Activated CD8-positive, alpha-beta memory T cell treated with anti-CD3 and anti-CD28 coated beads, Interleukin-2, amount 50 U/mL, for 24 hours (primary cell): ENCODE measurements at regions not wholly inside any gene's neighbourhood (a gene's known extent, or its start where the extent isn't known, plus 50 kb on each side); places are given as distances from the start of the nearest gene placed in this dataset.
"Not testable (repeated sequence)": the region's sequence is repeated elsewhere in the genome, so short reads cannot be mapped to it uniquely, and the experiment has no call there.

Source experiments
- DNase-seq: peaks from one replicate; pipeline ENCODE4 v3.0.0-alpha.2; 2020; ENCODE audit errors: extremely low read depth

DNA sequence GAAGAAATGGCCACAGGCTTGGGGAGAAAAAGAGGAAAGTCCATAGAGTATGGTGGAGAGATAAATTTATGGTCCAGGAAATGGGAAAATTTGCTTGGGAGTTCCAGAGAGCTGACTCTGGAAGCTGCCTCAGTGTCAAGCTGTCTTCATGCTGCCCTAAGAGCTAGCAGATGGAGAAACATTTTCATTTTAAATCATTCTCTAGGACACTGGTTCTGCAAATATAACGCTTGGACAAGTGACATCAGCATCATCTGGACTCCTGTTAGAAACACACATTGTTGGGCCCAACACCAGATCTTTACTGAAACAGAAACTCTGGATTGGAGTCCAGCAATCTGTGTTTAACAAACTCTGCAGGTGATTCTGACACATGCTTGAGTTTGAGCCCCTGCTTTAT, 592.0 kb upstream of the KLF12 start:
- DNase-seq = no peak

DNA sequence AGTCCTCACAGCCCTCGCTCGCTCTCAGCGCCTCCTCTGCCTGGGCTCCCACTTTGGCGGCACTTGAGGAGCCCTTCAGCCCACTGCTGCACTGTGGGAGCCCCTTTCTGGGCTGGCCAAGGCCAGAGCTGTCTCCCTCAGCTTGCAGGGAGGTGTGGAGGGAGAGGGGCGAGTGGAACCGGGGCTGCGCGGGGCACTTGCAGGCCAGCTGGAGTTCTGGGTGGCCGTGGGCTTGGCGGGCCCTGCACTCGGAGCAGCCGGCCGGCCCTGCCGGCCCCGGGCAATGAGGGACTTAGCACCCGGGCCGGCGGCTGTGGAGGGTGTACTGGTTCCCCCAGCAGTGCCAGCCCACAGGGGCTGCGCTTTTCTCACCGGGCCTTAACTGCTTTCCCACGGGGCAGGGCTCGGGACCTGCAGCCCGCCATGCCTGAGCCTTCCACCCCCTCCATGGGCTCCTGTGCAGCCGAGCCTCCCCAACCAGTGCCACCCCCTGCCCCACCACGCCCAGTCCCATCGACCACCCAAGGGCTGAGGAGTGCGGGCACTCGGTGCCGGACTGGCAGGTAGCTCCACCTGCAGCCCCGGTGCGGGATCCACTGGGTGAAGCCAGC, 584.1 kb upstream of the KLF12 start:
- not testable (repeated sequence) for DNase-seq

DNA sequence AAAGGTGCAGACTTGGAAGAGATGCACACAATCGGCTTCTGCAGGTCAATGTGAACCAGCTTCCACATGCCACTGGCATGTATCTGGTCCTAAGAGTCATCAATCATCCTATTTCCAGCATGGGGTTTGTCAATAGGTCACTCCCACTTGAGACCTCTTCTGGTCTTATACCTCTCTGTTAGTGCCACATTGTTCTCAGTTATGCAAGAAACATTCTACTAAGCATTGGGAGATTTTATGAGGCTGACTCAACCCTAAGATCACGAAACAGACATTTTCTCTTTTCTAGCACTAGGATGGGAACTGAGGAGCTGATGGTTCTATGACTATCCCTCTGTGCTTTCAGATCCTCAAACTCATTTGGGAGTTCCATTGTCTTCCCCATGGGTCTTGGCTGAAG, 581.5 kb upstream of the KLF12 start:
- DNase-seq = no peak

DNA sequence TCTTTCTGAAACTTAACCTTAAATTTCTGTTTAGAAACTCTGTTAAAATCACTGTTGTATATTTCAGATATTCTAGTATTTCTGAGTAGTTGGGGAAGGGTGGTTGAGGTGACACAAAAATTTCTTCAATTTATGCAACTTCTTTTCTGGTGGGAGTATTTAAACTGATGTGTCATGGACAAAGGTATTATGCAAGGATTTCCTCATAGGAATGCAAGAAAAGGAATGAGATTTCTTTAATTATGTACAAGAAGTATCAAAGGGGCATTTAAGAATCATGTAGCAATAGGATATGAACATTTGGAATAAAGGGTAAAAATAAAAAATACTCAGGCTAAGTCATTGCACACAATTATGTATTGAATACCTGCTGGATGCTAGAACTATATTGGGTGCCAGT, 575.8 kb upstream of the KLF12 start:
- DNase-seq = no peak

DNA sequence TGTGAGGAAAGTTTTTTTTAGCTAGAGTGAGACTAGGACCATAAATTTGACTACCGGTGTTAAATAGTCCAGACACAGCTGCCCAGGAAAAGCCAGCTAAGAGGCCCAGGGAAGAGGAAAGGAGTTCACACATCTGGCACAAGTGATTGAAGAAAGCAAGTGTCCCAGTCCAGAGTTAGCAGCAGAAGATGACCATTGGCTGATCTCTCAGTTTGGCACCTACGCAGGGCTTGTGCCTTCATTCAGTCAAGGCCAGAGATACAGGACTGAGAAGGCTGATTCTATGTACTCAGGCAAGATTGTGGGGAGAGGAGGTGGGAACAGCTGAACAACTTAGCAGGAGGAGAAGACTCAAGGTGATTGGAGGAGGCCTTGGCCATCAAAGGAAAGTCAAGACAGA, 575.0 kb upstream of the KLF12 start:
- no peak for DNase-seq

DNA sequence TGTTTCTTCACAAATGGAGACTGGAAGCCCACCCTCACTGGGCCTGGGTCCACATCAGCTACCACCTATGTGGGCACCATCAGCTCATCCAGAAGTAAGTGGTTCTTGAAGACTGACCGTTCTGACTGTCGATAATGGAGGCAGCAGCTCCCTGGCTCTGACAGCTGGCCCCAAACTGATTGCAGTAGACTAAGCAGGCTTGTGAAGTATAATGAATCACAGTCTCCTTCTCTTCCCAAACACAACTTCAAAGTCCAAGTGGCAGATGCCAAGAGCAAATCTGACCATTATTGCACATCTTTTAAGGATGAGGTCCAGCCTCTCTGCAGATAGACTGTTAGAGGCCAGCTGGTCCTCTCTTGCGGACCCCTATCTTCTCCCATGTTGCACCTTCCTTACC, 574.4 kb upstream of the KLF12 start:
- no peak for DNase-seq

DNA sequence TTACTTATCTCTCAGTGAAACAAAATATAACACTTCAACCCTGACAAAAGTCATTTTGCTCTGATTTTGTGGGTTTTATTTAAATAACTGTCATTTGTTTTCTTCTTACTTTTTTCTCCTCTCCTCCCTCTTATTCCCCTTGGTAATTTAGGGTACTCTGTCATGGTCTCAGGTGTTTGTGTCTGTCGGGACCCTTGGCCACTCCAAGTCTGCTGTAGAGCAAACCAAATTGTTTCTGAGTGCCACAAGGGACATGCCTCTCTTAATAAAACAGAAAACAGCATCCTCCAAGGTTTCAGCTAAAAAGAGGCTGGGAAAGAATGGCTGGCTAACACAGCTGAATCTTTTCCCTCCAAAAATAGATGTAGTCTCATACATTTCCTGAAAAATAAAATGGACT, 573.1 kb upstream of the KLF12 start:
- no peak for DNase-seq

DNA sequence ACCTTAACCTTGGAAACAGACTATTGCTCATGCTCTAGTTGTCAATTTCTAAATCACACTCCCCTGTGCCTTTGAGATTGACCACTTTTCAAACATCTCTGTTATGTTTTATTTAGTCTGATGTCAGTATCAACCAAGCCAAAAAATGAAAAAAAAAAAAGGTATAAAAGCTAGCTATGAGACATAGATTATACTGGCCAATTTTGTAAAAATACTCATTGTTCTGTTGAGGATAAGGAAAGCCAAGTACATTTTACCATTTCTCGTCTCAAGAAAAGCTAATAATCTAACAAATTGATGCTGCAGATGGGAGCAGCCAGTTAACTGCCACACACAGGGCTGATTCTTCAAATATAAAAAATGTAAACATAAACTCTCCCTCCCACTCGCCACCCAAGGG, 572.6 kb upstream of the KLF12 start:
- DNase-seq = no peak

DNA sequence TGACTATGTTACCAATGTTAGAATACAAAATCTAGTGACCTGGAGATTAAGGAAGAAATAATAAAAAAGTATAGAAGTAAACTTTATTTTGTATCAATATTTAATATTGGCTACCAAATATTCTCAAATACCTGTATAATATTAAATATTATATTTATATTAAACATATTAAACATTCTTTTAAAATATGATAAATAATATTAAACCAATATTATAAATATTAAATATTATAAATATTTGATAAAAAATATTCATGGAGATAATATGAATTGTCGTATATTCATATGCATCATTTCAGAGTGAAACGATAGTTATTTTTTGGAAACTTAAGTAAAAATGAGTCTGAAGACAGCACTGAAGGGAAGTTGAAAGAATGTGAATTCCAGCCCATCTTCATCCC, 571.2 kb upstream of the KLF12 start:
- no peak for DNase-seq

DNA sequence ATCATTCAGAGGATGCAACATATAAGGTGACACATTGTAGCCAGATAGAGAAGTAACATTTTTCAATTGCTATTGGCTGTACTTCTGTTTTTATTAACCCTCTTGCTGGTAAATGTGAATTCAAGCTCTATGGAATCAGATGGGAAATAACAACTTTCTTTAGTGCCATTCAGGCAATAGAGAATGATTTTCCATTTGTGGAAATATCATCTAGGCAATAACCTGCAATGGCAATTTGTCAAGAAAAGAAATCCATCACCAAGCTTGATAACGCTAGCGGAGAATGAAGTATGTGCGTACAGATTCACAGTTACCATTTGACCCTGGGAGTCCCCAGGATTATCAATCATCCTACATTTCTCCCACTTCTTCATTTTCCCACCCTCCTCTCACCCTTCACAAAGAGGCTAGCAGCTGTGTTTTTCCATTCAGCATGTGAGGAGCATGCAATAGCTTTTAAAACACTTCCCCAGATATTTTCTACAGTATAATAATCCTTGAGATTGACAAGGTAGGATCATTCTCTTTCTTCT, 569.7 kb upstream of the KLF12 start:
- no peak for DNase-seq

DNA sequence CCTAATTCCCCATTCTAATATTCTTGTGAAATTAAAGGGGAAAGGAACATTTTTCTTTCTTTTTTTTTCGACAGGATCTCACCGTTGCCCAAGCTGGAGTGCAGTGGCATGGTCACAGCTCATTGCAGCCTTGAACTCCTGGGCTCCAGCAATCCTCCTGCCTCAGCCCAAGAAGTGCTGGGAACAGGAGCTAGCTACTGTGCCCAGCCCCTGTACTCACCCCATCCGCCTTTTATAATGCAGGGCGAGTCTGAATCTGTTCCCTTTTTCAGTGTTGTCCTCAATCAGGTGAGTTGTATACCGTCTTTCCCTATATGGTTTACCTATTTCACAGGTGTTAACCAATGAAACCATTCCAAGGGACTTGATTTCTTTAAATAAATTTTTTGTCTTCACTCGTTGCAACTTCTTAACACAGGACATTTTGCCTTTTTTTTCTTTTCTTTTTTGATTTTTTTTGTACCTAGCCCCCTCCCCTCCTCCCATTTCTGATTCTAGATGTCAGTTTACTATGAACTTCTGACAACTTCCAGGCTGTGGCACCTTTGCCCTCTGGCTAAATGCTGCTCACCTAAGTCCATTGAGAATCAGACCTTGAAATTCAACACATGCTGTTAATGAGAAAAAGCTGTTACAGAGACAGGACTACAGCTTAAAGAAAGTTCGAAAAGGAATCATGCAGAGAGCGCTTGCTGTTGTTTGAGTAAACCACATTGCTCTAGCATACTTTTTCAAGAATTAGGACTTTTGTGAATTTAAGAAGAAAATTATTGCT, 562.1 kb upstream of the KLF12 start:
- no peak for DNase-seq

DNA sequence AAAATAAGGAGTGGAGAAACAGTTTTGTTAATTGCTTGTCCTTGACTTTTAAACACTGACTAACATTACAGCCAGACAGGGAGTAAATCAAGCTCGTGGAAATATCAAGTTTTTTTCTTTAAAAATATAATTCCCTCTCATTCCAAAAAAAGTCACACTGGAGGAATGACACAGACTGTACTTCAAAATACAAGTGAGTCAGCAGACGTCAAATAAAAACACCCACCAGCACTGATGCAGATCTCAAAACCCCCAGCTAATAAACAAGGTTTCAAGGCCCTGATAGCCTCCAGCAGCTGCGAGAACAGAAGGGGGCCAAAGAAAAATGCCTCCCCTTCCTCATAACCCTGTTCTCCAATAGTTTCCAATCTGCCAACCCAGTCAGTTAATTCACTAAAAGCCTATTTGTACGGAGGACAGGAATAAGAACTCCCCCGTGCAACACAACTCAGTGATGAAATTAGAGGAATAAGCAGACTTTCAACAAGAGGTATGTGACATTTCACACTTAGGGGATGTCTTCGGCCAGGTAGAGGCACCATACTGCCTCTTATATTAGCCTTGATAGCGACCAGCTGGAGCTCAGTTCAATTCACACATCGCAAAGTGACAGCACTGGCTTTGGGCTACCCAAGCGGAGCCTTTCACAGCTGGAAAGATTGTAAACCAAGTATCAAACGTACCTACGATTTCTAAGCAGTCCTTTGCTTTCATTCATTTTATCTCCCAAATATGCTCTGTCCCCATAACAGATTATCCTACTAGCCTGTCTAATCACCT, 561.0 kb upstream of the KLF12 start:
- DNase-seq = no peak

DNA sequence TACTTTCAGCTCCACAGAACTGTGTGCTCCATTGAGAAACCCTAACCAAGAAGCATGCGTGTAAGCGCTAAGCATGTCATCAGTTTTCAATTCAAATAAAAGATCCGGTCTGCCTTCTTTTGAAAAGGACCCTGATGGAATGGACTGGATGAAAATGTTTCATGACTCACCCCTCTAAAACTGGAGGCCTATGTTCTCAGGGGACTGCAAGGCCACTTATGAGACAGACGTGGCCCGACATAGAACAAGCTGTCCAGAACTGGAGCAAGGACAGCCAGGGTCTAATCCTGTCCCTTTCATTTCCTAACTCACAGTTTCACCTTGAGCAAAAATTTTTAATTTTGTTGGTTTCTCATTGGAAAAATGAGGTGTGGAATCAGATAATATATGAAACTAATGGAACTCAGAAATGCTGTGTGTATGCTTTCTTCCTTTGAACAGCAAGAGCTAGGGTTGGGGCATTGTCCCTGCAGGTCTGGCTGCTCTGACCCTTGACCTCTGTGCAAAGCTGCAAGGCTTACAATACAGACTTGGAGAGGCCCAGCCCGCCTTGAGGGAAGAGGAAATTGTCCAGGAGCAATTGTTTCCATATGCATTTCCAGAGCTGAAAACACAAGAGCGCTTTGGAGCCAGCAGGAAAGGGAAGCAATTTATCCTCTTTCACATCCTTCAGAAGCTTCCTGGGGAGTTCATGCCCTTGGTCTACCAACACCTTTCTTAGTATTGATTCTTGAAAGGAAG, 553.4 kb upstream of the KLF12 start:
- DNase-seq = no peak

DNA sequence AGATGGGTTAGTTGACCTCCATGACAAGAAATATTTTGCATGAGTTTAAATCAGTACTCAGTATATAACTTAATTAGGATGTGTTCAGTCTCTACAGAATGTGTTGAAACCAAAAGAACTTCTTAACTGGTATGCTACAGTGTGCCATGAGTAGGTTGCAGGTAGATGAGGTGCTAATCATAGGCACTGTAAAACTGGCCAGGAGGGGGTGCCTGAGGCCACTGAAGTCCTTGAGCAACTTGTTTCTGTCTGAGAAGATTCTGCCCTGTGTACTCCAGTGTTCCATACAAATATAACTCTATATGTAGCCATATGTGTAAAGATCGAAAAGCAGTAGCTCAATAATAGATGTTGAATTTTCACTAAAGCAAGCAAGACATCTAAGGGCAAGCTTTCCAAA, 549.2 kb upstream of the KLF12 start:
- DNase-seq = no peak

DNA sequence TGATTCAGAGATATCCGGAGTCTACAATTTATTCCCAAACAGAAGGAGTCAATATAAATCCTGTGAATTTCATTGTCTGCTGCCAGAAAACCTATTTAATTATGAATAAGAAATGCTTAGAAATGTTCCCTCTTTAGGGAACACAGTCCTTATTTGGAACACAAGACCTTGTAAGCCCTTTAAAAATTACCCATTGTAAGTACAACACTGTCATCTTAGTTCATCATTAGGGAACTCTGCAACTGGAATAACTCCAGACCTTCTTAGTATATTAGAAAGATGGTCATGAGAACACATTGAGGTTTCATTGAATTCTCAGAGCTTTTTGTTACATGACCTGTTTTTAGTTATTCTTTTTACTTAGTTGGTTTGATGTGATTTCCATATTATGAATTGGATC, 548.5 kb upstream of the KLF12 start:
- DNase-seq = no peak

DNA sequence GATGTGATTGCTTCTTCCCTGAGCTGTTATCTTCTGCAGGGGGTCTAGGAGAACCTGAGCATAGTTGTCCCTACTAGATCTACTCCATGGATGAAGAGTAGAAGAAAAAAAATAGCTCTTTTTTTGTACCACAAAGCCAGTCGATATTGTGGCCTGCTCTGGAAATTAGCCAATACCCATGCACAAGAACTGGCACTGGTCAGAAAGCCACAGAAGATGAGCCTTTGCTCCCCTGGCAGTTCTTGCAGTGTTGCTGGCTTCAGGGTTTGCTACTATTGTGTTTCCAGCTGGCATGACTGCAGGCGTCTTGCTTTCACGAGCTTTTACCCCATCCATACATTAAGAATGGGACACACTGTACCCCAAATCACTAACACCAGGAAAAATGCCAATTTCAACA, 547.7 kb upstream of the KLF12 start:
- no peak for DNase-seq

DNA sequence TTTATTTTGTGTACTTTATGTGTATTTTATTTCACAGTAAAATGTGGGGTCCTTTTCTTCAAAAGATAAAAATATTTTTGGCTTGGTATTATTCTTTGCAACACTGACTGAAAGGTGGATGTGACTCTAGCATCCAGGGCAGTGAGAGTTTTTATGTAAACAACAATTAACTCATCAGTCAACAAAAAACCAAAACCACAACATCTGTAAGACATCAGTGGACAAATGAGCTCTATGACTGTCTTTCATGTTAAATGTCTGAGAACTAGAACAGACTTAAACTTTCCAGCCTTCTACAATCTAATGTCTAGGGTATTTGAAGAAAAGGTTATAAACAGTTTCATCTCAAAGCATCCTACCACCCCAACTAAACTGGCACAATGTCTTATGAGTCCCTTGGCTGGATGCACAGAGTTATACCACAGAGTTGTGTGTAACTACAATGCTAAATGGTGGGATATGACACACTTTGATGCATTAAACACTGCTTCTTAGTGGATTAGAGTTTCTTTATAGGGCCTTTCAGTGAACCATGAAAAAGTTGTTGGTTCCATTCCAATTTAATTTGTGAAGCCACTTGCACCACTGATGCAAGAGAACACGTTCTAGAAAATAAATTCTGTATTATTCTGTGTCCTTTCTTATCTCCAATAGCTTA, 544.2 kb upstream of the KLF12 start:
- no peak for DNase-seq

DNA sequence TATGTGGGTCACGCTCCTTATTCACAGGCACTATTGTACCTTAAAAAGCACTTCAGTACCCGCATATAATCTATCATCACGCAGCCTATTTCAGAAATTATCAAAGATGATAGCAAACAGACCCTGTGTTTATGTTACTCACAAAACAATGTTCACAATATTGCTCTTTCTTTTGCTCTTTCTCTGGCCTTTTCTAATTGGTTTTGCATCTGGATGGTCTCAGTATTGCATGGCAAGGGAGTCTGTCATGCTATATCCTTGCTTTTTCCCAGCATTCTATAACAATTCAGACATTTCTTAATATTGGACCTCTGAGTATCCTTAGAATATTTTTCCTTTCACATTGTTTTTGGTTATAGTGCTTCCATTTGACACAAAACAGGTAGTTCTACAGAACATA, 541.8 kb upstream of the KLF12 start:
- no peak for DNase-seq

DNA sequence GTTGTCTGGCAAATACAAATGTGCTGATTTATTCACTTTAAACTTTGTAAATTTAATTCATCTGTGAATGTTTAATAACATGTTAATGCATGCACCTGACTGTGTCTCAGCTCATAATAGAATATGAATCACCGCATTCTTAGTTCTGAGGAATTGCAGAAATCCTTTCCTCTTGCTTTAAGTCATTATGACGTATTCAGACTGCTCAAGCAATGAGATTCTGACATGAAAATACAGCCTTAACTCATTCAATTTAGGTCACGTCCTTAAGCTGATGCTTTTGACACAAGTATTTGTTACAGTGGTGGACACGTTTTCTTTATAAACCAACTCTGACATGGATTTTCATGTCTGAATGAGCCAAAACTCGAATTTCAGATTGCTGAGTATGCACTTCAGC, 541.0 kb upstream of the KLF12 start:
- no peak for DNase-seq

DNA sequence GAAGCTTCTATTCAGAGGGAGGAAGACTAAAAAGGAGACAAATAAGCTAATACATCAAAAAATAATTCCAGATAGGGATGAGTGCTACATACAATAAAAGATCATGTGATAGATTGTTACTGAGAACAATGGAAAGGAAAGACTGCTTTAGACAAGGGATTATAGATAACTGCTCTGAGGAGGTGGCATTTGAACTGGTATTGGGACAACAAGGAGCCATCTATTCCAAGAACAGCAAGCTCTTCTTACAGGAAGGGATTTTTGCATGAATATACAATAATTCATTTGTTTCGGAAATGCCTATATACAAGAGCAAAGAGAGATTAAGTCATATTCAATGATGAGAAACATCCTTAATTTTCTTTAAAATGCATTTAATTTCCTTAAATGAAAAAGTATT, 540.5 kb upstream of the KLF12 start:
- no peak for DNase-seq

DNA sequence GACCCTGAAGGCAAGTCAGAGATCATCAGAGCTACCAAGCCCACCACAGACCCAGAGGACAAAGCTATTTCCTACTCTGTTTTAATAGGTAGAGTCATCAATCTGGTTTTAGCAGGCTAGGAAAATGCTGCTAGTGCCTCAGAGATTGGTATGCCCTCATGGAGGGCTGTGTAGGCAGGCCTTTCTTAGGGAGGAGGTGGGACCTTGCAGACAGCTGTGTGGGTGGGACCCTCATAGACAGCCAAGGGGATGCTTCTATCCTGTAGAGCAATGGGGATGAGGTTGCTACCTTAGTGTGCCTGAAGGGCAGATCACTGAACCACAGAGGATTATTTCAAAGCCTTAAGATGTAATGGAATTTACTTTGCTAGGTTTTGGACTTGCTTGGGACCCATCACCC, 534.9 kb upstream of the KLF12 start:
- DNase-seq = no peak
